Ovary (tissue), 7 donors: ENCODE measurements at regions not wholly inside any gene's neighbourhood (a gene's known extent, or its start where the extent isn't known, plus 50 kb on each side); places are given as distances from the start of the nearest gene placed in this dataset.

Experiments
- DNase-seq, 5 donors: peaks; one replicate each; pipeline ENCODE4 v3.0.0-alpha.2; 2019 to 2020
- H3K27ac ChIP-seq, 2 donors: fragments of 200-600 bp; one replicate each; pipeline versions ENCODE4 v1.5.1 to v1.8.0; 2019 to 2022
- H3K27me3 ChIP-seq: fragments of 200-600 bp; one replicate; pipeline ENCODE4 v1.8.0; 2022
- H3K36me3 ChIP-seq: fragments of 200-600 bp; sonication (generic); one replicate; pipeline ENCODE4 v1.5.1; 2019
- H3K4me1 ChIP-seq: one replicate; pipeline ENCODE4 v1.8.1; 2013; ENCODE audit warnings: mild to moderate bottlenecking, moderate library complexity; ENCODE audit not compliant: insufficient read depth
- H3K4me3 ChIP-seq: fragments of 200-600 bp; sonication (generic); one replicate; pipeline ENCODE4 v1.5.1; 2017
- H3K9me3 ChIP-seq, 2 donors: fragments of 200-600 bp in 1 of 2; sonication (generic) in 1 of 2; one replicate each; pipeline versions ENCODE4 v1.5.1 to v1.8.1; 2013 to 2019; ENCODE audit warnings: mild to moderate bottlenecking in 1 of 2, moderate library complexity in 1 of 2
- CTCF ChIP-seq, 3 donors: fragments of 450-650 bp in 2 of 3; fragments of 200-600 bp in 1 of 3; IDR thresholded peaks; one replicate each; pipeline versions ENCODE4 v1.5.1 to v1.8.0; 2016 to 2022; ENCODE audit warnings: antibody characterized with exemption in 3 of 3, mild to moderate bottlenecking in 1 of 3
- EP300 ChIP-seq: sonication (generic); formaldehyde crosslinking; IDR thresholded peaks from one replicate; pipeline ENCODE4 v1.6.1; 2017; ENCODE audit warnings: antibody characterized with exemption
- POLR2A ChIP-seq: fragments of 450-650 bp; IDR thresholded peaks from one replicate; pipeline ENCODE4 v1.6.1; 2017; ENCODE audit warnings: antibody characterized with exemption, mild to moderate bottlenecking, moderate library complexity
- WGBS, 3 donors: extraction: QIAGEN DNeasy Blood & Tissue Kit in 1 of 3; methylation state at CpG; one replicate each; pipeline versions ENCODE4 v1.1.5 to v1.1.7; 2013 to 2017; 5-methylcytosine and 5-hydroxymethylcytosine counted together
- intact Hi-C, 4 donors: fragments of 100-400 bp; cut with DNase I; formaldehyde crosslinking; loops; one replicate each; pipeline versions ENCODE4 v1.11.0 to v1.15.1; 2022 to 2023
- donor health status: DM: no; HTN: no; CAD: no; lungs with moderate emphysema.
- donor health status: DM: no; HTN: no; CAD: no.
- donor health status: Bipolar disorder and iron deficiency.
- donor health status: DM: no; HTN: no; CAD: no.
- donor health status: DM: yes; HTN: yes; CAD: no.

- H3K36me3 ChIP-seq, result no peaks in the 10 kb centered on the region
- H3K4me3 ChIP-seq, result no peak overlapping the region
- DNase-seq, result no peak
- 64 to 74% (median 68%) methylated on average over 3 of the region's 3 CpGs for WGBS, 3 donors
- H3K27ac ChIP-seq, result no peak overlapping the region
- H3K4me1 ChIP-seq, result no peaks in the 10 kb centered on the region
- no peaks in the 10 kb centered on the region for H3K9me3 ChIP-seq
- no peaks in the 10 kb centered on the region for H3K27me3 ChIP-seq
- intact Hi-C loops, result no loop called here
- TF ChIP-seq CTCF (IDR thresholded peaks at IDR 0.05) (no peak), EP300 (no peak), POLR2A (no peak)
These were observed 275.5 kb upstream of the BOD1L1 start for GRCh38 chr4:13903061-13903460.

- no peaks in the 10 kb centered on the region for H3K4me1 ChIP-seq
- no peak for DNase-seq
- TF ChIP-seq CTCF (IDR thresholded peaks at IDR 0.05) (no peak), EP300 (no peak), POLR2A (no peak)
- no peak overlapping the region for H3K27ac ChIP-seq
- no peak overlapping the region for H3K4me3 ChIP-seq
- no peaks in the 10 kb centered on the region for H3K27me3 ChIP-seq
- intact Hi-C loops, result no loop called here
- 68 to 85% (median 69%) methylated on average over 6 of the region's 6 CpGs for WGBS, 3 donors
- H3K9me3 ChIP-seq, result no peaks in the 10 kb centered on the region
- no peaks in the 10 kb centered on the region for H3K36me3 ChIP-seq
These were observed 276.4 kb upstream of the BOD1L1 start for GRCh38 chr4:13903901-13904300.

- Histone ChIP-seq H3K9me3 (no peaks in the 10 kb centered on the region), H3K36me3 (no peaks in the 10 kb centered on the region), H3K27ac (no peak overlapping the region), H3K4me3 (no peak overlapping the region), H3K4me1 (no peaks in the 10 kb centered on the region), H3K27me3 (no peaks in the 10 kb centered on the region)
- intact Hi-C loops, result no loop called here
- 81 to 95% (median 88%) methylated on average over 5 of the region's 5 CpGs for WGBS, 3 donors
- DNase-seq, result no peak
- TF ChIP-seq EP300 (no peak), POLR2A (no peak), CTCF (IDR thresholded peaks at IDR 0.05) (no peak)
These were observed 278.0 kb upstream of the BOD1L1 start for GRCh38 chr4:13905543-13905942.

DNA sequence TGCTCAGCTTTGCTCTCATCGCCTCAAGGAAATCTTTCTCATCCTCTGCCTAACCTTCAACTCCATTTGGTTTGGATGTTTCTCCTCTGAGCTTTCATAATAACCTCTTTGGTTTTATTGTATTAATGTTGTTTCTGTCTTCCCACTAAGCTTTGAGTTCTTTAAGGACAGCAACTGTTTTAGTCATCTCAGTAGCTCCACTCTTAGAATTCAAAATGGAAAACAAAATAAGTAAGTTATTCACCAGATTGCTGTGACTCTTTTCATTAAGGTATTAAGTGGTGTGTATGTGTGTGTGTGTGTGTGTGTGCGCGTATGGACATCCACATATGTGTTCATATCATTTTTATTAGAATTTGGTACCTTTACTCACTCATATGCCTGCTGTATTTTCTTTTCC, 279.2 kb upstream of the BOD1L1 start:
- no peak overlapping the region for H3K4me3 ChIP-seq
- TF ChIP-seq EP300 (no peak), CTCF (IDR thresholded peaks at IDR 0.05) (no peak), POLR2A (no peak)
- DNase-seq, result no peak
- H3K36me3 ChIP-seq, result no peaks in the 10 kb centered on the region
- H3K27me3 ChIP-seq, result no peaks in the 10 kb centered on the region
- no peaks in the 10 kb centered on the region for H3K4me1 ChIP-seq
- no peak overlapping the region for H3K27ac ChIP-seq
- WGBS, 3 donors, result 91 to 93% (median 92%) methylated on average over 3 of the region's 3 CpGs
- intact Hi-C loops, result no loop called here
- no peaks in the 10 kb centered on the region for H3K9me3 ChIP-seq

GRCh38 chr4:13907255-13907751, 279.8 kb upstream of the BOD1L1 start:
- TF ChIP-seq EP300, result no peak
- TF ChIP-seq POLR2A, result no peak
- TF ChIP-seq CTCF (IDR thresholded peaks at IDR 0.05), result no peak
- WGBS, 3 donors, result 73 to 88% (median 86%) methylated on average over 1 of the region's 1 CpG
- Histone ChIP-seq H3K4me3 (no peak overlapping the region), H3K36me3 (no peaks in the 10 kb centered on the region), H3K27me3 (no peaks in the 10 kb centered on the region), H3K27ac (no peak overlapping the region), H3K9me3 (no peaks in the 10 kb centered on the region), H3K4me1 (no peaks in the 10 kb centered on the region)
- intact Hi-C loops, result no loop called here
- DNase-seq, result no peak
